IPS-18c (cell line): ENCODE measurements at regions not wholly inside any gene's neighbourhood (a gene's known extent, or its start where the extent isn't known, plus 50 kb on each side); places are given as distances from the start of the nearest gene placed in this dataset.

ENCODE experiments used
- H3K4me3 ChIP-seq: 2 replicates; pipeline ENCODE4 v1.7.0; 2013; ENCODE audit warnings: low read depth, mild to moderate bottlenecking, low read length, moderate library complexity; ENCODE audit not compliant: insufficient read depth
- H3K9me3 ChIP-seq: one replicate; pipeline ENCODE4 v1.6.1; 2013; ENCODE audit warnings: mild to moderate bottlenecking, low read length, moderate library complexity; ENCODE audit not compliant: control insufficient read depth, insufficient read depth

GRCh38 chr16:86122681-86123342 lies 223.8 kb downstream of the IRF8 start:
- H3K4me3 ChIP-seq = no peak overlapping the region
- peaks cover 2% of the 10 kb centered on the region for H3K9me3 ChIP-seq

DNA sequence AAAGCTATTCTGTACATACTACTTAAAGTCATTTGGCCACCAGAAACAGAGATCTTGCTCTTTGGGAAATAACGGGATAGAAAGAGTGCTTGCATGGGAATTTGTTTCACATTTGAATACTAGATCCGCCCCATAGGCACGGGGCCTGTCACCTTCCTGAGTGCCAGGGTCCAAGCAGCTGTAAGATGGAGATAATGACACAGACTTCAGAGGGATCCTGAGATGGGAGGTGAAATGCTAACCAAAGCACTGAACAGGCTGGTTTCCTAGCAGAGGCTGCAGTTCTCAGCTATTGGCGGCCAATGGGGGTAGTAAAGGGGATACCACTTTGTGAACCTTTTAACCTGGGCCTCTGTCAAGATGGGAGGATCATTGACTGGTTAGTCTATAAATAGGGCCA lies 225.4 kb downstream of the IRF8 start:
- Histone ChIP-seq H3K9me3 (peaks cover 2% of the 10 kb centered on the region), H3K4me3 (no peak overlapping the region)

GRCh38 chr16:86126891-86127290 lies 227.9 kb downstream of the IRF8 start:
- no peak overlapping the region for H3K4me3 ChIP-seq

GRCh38 chr16:86127366-86127765 lies 228.4 kb downstream of the IRF8 start:
- Histone ChIP-seq H3K9me3 (peaks cover 2% of the 10 kb centered on the region), H3K4me3 (no peak overlapping the region)

More at GRCh38 chr16:86126891-86127290, 227.9 kb downstream of the IRF8 start:
- peaks cover 2% of the 10 kb centered on the region for H3K9me3 ChIP-seq

GRCh38 chr16:86128246-86128645 lies 229.3 kb downstream of the IRF8 start:
- Histone ChIP-seq H3K9me3 (peaks cover 2% of the 10 kb centered on the region), H3K4me3 (no peak overlapping the region)

- peaks cover 2% of the 10 kb centered on the region for H3K9me3 ChIP-seq
- no peak overlapping the region for H3K4me3 ChIP-seq
Observed at GRCh38 chr16:86129541-86129940, 230.6 kb downstream of the IRF8 start.

GRCh38 chr16:86133377-86133776 lies 234.4 kb downstream of the IRF8 start:
- H3K9me3 ChIP-seq = no peaks in the 10 kb centered on the region
- H3K4me3 ChIP-seq = no peak overlapping the region

DNA sequence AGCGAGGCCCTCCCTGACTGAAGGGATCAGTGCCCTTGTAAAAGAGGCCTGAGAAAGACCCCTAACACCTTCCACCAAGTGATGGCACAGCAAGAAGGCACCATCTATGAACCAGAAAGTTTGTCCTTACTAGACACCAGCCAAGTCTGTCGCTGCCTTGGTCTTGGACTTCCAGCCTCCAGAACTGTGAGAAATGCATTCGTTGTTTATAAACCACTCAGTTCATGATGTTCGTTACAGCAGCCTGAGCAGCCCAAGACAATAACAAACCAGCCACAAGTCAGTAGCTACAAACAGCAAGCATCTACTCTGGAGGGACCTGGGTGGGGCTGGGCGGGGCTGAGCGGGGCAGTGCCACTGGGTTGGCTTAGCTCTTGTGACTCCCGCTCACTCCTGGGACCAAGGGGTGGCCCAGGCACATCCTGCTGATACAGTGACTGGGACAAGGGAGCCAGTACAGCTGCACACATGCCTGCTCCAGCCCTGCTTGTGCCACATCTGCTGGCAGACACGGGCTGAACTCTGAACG lies 234.9 kb downstream of the IRF8 start:
- no peaks in the 10 kb centered on the region for H3K9me3 ChIP-seq
- no peak overlapping the region for H3K4me3 ChIP-seq

- H3K4me3 ChIP-seq = no peak overlapping the region; the same call in 1 of the 2 replicates
Observed at GRCh38 chr16:86134802-86135461, 236.0 kb downstream of the IRF8 start.

GRCh38 chr16:86137359-86137758 lies 238.4 kb downstream of the IRF8 start:
- no peaks in the 10 kb centered on the region for H3K9me3 ChIP-seq
- no peak overlapping the region for H3K4me3 ChIP-seq

More at GRCh38 chr16:86134802-86135461, 236.0 kb downstream of the IRF8 start:
- H3K9me3 ChIP-seq = no peaks in the 10 kb centered on the region

DNA sequence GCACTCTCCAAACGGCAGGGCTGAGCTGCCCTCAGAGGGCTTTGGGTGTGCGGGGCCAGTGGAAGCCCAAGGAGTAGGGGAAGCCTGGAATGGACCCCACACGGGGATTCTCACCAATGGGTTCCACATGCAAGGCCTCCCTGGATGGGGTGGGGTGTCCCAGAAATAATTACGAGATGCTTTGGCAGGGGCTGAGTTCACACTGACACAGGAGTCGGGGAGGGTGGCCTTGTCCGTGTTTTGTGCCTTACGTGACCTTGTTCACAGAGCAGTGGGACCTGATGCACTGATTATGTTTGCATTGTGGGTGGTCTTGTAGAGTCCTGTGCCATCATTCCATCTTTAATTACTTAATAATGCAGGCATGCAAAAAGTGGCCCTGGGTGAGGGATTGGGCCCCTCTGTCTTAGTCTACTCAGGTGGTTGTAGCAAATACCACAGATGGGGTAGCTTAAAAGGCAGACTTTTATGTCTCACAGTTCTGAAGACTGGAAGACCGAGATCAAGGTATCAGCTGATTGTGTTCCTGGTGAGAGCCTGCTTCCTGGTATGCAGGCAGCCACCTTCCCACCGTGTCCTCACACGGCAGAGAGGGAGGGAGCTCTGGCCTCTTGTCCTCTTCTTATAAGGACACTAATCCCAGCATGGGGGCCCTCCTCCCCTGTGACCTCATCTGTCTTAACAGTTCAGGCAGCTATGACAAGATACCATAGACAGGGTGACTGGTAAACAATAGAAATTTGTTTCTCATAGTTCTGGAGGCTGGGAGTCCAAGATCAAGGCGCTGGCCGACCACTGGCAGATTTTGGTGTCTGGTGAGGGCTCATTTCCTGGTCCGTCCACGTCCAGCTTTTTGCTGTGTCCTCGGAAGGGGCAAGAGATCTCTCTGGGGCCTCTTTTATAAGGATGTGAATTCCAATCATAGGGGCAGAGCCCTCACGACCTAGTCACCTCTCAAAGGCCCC lies 239.4 kb downstream of the IRF8 start:
- Histone ChIP-seq H3K9me3 (no peaks in the 10 kb centered on the region), H3K4me3 (no peak overlapping the region)

GRCh38 chr16:86142801-86143236 lies 243.9 kb downstream of the IRF8 start:
- Histone ChIP-seq H3K4me3 (no peak overlapping the region), H3K9me3 (no peaks in the 10 kb centered on the region)

GRCh38 chr16:86143666-86144065 lies 244.7 kb downstream of the IRF8 start:
- Histone ChIP-seq H3K9me3 (no peaks in the 10 kb centered on the region), H3K4me3 (no peak overlapping the region)

DNA sequence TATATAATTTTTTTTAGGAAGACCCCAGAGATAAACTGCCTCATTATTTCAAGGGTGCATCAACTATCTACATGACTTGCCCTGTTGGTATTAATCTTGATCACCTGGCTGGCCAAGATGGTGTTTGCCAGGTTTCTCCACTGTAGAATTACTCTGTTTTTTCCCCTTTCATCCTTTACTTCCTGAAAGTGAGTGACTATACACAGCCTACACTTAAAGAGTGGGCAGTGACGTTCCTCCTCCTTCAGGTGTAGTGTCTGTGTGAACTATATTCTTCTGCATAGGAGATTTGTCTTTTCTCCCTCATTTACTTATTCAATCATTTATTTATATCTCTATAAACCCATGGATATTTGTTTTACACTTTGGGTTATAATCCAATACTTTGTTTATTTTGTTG lies 246.7 kb downstream of the IRF8 start:
- H3K4me3 ChIP-seq = no peak overlapping the region
- H3K9me3 ChIP-seq = no peaks in the 10 kb centered on the region

- Histone ChIP-seq H3K4me3 (no peak overlapping the region), H3K9me3 (no peaks in the 10 kb centered on the region)
Observed at GRCh38 chr16:86150641-86151238, 251.8 kb downstream of the IRF8 start.

DNA sequence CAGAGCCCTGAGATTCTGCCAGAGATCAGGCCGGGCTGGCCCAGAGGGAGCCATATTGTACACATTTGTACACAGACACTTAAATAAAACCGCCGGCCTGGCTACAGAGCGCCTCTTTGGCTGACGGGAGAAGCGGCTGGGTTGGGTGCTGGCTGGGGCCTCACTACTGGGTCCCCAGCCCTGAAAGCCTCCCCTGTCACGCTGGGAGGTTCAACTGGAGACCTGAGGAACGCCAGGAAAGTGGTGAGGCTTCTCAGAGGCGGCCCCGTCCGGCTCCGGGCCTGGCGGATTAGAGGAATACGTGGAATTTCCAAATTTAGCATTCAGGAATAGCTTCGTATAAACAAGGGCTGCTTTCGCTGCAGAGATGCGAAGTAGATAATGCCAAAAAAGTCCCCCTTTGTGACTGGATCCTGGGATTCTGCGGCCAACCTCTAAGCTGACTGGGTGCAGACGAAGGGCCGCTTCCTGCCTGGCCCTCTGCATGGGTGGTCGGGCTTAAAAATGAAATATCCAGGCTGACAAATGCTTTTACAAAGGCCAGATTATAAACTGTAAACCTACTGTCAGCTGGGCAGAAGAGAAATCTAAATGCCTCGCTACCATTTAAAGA lies 252.4 kb downstream of the IRF8 start:
- Histone ChIP-seq H3K9me3 (no peaks in the 10 kb centered on the region), H3K4me3 (no peak overlapping the region)

DNA sequence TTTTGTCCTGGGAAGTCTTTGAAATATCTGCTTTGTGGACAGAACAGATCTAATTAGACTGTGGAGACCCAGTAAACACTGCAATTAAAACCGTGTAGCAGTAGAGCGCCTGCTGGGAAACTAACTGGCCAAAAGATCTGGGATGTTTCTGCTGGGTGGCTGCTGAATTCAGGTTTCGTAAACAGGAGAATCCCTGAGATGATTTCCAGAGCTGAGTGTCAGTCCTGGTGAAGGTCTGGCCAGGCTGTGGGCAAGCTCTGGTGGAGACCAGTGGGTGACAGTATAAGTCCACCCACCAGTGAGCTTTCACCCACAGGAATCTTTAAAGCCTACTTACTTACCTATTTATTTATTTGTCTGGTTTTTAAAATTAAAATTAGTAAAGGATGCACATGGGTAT lies 257.2 kb downstream of the IRF8 start:
- no peak overlapping the region for H3K4me3 ChIP-seq
- H3K9me3 ChIP-seq = no peaks in the 10 kb centered on the region
